Peyer's patch (tissue), 4 donors: ENCODE measurements at regions not wholly inside any gene's neighbourhood (a gene's known extent, or its start where the extent isn't known, plus 50 kb on each side); places are given as distances from the start of the nearest gene placed in this dataset.

Experiments
- POLR2A ChIP-seq, 2 donors: fragments of 450-650 bp; IDR thresholded peaks; one replicate each; pipeline ENCODE4 v1.5.1; 2017; ENCODE audit warnings: antibody characterized with exemption in 2 of 2, mild to moderate bottlenecking in 2 of 2, moderate library complexity in 2 of 2
- TF ChIP-seq, protein P1 (sequence below), 6 experiments: fragments of 450-650 bp in 4 of 6; fragments of 200-600 bp in 2 of 6; sonication (generic) in 1 of 6; IDR thresholded peaks; one replicate each; pipeline ENCODE4 v1.5.1; 2017 to 2019; ENCODE audit warnings: antibody characterized with exemption in 6 of 6, mild to moderate bottlenecking in 3 of 6, moderate library complexity in 1 of 6

DNA sequence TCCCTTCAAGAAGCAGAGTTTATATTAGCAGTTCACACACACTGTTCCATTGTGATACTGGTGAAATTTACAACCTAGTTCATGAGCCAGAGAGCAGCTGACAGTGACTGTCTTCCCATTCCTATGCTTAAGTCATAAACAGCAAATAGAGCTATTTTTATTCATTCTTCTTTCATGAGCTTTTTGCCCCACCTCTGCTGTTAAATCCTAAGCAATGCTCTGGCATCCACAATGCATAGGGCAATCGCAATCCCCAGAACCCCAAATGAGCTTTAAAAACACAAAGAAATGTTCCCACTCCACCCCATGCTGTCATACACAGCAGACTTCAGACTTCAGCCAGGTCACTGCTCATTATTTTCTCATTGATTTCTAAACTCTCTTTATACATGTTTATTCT is 307.5 kb downstream of the ETS1 start:
- TF ChIP-seq, protein P1, sequence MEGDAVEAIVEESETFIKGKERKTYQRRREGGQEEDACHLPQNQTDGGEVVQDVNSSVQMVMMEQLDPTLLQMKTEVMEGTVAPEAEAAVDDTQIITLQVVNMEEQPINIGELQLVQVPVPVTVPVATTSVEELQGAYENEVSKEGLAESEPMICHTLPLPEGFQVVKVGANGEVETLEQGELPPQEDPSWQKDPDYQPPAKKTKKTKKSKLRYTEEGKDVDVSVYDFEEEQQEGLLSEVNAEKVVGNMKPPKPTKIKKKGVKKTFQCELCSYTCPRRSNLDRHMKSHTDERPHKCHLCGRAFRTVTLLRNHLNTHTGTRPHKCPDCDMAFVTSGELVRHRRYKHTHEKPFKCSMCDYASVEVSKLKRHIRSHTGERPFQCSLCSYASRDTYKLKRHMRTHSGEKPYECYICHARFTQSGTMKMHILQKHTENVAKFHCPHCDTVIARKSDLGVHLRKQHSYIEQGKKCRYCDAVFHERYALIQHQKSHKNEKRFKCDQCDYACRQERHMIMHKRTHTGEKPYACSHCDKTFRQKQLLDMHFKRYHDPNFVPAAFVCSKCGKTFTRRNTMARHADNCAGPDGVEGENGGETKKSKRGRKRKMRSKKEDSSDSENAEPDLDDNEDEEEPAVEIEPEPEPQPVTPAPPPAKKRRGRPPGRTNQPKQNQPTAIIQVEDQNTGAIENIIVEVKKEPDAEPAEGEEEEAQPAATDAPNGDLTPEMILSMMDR (IDR thresholded peaks at IDR 0.05), result no peak
- no peak for TF ChIP-seq POLR2A (IDR thresholded peaks at IDR 0.05)
